ENCODE measurements at regions not wholly inside any gene's neighbourhood (a gene's known extent, or its start where the extent isn't known, plus 50 kb on each side); places are given as distances from the start of the nearest gene placed in this dataset.
A peak's percentile ranks its signal among the peaks of the same experiment; 100 is the strongest.
"Not testable (repeated sequence)": the region's sequence is repeated elsewhere in the genome, so short reads cannot be mapped to it uniquely, and the experiment has no call there.

- no peak for DNase-seq
Measured at GRCh38 chr2:49677227-49677626, 522.9 kb upstream of the FSHR start.

- no peak for DNase-seq
Measured at GRCh38 chr2:49664827-49665226, 510.5 kb upstream of the FSHR start.

GRCh38 chr2:49661809-49662208, 507.5 kb upstream of the FSHR start:
- DNase-seq = no peak

- DNase-seq = no peak
Measured at GRCh38 chr2:49656853-49657252, 502.5 kb upstream of the FSHR start.

- no peak for DNase-seq
Measured at GRCh38 chr2:49643149-49643548, 488.8 kb upstream of the FSHR start.

GRCh38 chr2:49640630-49641029, 486.3 kb upstream of the FSHR start:
- no peak for DNase-seq

- DNase-seq = no peak
Measured at GRCh38 chr2:49621016-49621415, 466.7 kb upstream of the FSHR start.

- DNase-seq = peak; percentile 2
Measured at GRCh38 chr2:49619804-49620203, 465.5 kb upstream of the FSHR start.

GRCh38 chr2:49618491-49618890, 464.2 kb upstream of the FSHR start:
- no peak for DNase-seq

GRCh38 chr2:49616800-49617199, 462.5 kb upstream of the FSHR start:
- peak; percentile 57 for DNase-seq

- not testable (repeated sequence) for DNase-seq
Measured at GRCh38 chr2:49611796-49612195, 457.5 kb upstream of the FSHR start.

- no peak for DNase-seq
Measured at GRCh38 chr2:49600524-49600923, 446.2 kb upstream of the FSHR start.

GRCh38 chr2:49598231-49598630, 443.9 kb upstream of the FSHR start:
- DNase-seq = no peak

GRCh38 chr2:49585921-49586320, 431.6 kb upstream of the FSHR start:
- no peak for DNase-seq

GRCh38 chr2:49582946-49583345, 428.6 kb upstream of the FSHR start:
- peak; percentile 33 for DNase-seq

GRCh38 chr2:49577041-49577440, 422.7 kb upstream of the FSHR start:
- DNase-seq = peak; percentile 21

- DNase-seq = no peak
Measured at GRCh38 chr2:49569176-49569575, 414.9 kb upstream of the FSHR start.

- no peak for DNase-seq
Measured at GRCh38 chr2:49567811-49568600, 413.7 kb upstream of the FSHR start.

- DNase-seq = no peak
Measured at GRCh38 chr2:49567021-49567420, 412.7 kb upstream of the FSHR start.

- no peak for DNase-seq
Measured at GRCh38 chr2:49553658-49554057, 399.3 kb upstream of the FSHR start.

GRCh38 chr2:49532702-49533101, 378.4 kb upstream of the FSHR start:
- no peak for DNase-seq

- DNase-seq = no peak
Measured at GRCh38 chr2:49515996-49516782, 361.9 kb upstream of the FSHR start.

- DNase-seq = no peak
Measured at GRCh38 chr2:49514201-49514600, 359.9 kb upstream of the FSHR start.

- DNase-seq = peak; percentile 2
Measured at GRCh38 chr2:49490710-49491109, 336.4 kb upstream of the FSHR start.

Measured in tongue (tissue), 1 donor.